Head of caudate nucleus (tissue), 42 donors: ENCODE measurements at regions not wholly inside any gene's neighbourhood (a gene's known extent, or its start where the extent isn't known, plus 50 kb on each side); places are given as distances from the start of the nearest gene placed in this dataset.
"Not testable (repeated sequence)": the region's sequence is repeated elsewhere in the genome, so short reads cannot be mapped to it uniquely, and the experiment has no call there.

Source experiments
- DNase-seq, 42 donors: peaks; one replicate each; pipeline versions ENCODE4 v3.0.0 to v3.0.0-alpha.2; 2020 to 2021; ENCODE audit warnings: mixed read lengths in 7 of 42
- intact Hi-C: fragments of 100-400 bp; cut with DNase I; formaldehyde crosslinking; loops from one replicate; pipeline ENCODE4 v1.15.0; 2022

GRCh38 chr12:59294221-59294620 lies 301.6 kb upstream of the SLC16A7 start:
- intact Hi-C loops, result no loop called here
- no peak for DNase-seq

GRCh38 chr12:59282999-59283398 lies 312.8 kb upstream of the SLC16A7 start:
- intact Hi-C loops, result no loop called here
- no peak for DNase-seq

- DNase-seq, intact Hi-C loops: not testable (repeated sequence)
Observed at GRCh38 chr12:59273561-59273960, 322.3 kb upstream of the SLC16A7 start.

GRCh38 chr12:59268295-59268809 lies 327.5 kb upstream of the SLC16A7 start:
- intact Hi-C loops, result no loop called here
- no peak for DNase-seq

DNA sequence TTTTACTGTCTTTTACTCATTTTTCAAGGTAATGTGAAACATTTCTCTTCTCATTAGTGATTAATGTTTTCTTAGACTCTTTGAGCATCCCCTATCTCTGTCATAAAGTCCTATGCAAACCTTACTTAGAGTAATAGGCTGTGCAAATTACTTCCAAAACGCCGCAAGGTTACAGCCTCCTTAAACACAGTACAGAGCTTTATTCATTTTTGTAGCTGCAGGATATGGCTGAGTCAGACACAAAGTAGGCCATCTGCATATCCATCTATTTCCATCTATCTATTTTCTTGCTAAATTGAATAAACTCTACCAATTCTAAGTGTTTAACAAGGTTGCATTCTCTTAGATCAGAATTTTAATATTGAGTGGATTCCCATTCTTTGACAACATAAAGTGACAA lies 335.6 kb upstream of the SLC16A7 start:
- intact Hi-C loops, result no loop called here
- peak in 1 of 42 donors; percentile 7 for DNase-seq

- DNase-seq, result no peak
- intact Hi-C loops, result no loop called here
Observed at GRCh38 chr12:59252731-59253130, 332.4 kb upstream of the LRIG3 start.

DNA sequence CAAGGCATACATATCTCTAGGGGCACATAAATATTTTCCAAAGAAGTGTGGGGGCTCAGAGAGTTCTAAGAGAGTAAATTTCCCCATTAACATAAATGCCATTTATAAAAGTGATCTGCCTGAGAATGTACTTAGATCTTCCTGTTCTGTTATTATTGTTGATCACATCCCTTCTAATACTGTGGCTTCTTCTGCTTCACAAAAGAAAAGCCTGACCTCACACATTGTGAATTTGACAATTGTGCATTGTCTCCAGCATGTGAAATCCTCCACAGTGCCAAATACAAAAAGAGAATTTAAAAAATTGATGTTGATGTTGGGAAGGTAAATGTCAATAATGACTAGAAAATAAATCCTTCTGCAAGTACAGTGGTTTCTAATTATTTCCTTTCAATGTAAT lies 330.5 kb upstream of the LRIG3 start:
- intact Hi-C loops, result no loop called here
- peak in 2 of 42 donors; percentile 3 to 17 for DNase-seq

- peak in 24 of 42 donors; percentile 3 to 70 (median 16) for DNase-seq
- intact Hi-C loops, result no loop called here
Observed at GRCh38 chr12:59240048-59240447, 319.7 kb upstream of the LRIG3 start.

- intact Hi-C loops, result no loop called here
- no peak for DNase-seq
Observed at GRCh38 chr12:59234391-59234790, 314.1 kb upstream of the LRIG3 start.

GRCh38 chr12:59230334-59230733 lies 310.0 kb upstream of the LRIG3 start:
- no peak for DNase-seq
- intact Hi-C loops, result no loop called here

DNA sequence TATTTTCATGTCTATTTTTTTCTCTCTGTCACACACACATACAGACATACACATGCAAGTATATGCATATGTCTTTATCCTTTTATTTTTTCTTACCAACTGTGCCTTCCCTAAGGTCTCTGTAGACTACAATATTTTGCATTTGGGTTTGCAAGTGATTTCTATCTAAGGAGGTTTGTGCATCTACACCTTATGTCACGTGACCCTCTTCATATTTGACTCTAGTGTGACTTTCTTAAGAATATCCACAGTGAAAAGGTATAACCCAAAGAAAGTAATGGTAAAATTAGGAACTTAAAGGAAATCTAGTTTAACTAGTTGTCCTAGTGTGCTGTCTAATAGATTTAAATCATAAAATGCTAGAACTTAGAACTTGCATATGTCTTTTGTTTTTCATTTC lies 298.8 kb upstream of the LRIG3 start:
- intact Hi-C loops, result no loop called here
- no peak for DNase-seq

GRCh38 chr12:59196989-59197388 lies 276.7 kb upstream of the LRIG3 start:
- intact Hi-C loops, result no loop called here
- DNase-seq, result no peak

DNA sequence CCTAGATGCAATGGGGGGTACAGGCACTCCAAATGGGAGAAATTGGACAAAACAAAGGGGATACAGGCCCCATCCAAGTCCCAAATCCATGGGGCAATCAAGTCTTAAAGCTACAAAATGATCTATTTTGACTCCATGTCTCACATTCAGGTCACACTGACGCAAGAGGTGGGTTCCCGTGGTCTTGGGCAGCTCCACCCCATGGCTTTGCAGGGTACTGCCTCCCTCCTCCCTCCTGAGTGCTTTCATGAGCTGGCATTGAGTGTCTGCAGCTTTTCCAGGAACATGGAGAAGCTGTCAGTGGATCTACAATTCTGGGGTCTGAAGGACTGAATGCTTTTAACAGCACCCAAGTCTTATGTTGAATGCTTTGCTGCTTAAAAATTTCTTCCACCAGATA lies 274.5 kb upstream of the LRIG3 start:
- intact Hi-C loops, result no loop called here
- DNase-seq, result no peak

- intact Hi-C loops, result no loop called here
- no peak for DNase-seq
Observed at GRCh38 chr12:59193476-59194050, 273.3 kb upstream of the LRIG3 start.

DNA sequence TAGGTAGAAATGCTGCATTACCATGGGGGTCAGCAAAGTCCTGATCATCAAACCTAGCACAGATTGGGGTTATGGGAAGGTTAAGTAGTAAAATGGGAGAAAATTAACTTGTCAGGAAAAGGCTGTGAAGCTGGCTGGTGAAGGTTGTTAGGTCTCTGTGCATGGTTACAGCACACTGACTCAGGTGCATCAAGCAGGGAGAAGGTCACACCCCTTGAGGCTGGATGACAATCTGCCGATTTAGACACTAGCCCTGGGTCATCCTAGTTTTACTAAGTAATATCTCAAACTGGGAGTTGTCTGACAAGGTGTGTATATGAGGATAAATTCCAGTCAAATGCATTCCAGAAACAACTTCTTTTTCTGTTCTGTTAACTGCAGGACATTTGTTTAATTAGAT lies 271.1 kb upstream of the LRIG3 start:
- no peak for DNase-seq
- intact Hi-C loops, result no loop called here

DNA sequence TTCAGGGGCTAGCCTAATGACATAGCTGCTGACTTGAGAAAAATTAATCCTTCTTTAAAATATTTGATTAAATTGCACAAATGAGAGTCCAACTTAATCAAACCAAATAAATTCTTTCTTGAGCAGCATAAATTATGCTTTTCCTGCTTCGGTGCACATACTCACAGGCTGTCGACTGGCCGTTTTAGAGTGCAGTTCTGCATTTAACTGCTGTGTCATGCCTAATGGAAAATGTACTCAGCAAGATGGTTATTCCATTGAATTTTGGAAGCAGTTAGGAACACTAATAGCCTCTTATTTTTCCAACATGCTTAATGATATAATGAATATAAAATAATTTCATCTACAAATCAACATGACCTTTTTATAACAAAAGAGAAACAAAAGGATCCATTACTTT lies 266.1 kb upstream of the LRIG3 start:
- intact Hi-C loops, result no loop called here
- no peak for DNase-seq

DNA sequence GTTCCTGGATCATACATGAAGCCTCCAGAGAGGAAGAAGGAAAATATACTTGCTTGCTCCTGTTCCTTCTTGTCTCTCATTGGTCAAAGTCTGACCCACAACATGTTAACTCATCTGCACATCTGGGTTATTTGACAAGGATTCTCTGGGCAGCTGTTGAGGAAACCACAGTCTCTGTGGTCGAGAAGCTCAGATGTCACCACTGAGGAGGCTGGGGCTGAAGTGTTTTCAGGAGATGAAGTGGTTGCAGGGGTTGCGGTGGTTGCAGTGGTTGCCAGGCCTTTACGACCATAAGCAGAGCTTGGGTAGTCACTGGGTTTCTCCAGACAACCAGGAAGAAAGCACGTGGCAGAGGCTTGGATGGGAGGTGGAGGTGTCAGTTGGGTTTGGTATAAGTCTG lies 265.0 kb upstream of the LRIG3 start:
- DNase-seq, result no peak

GRCh38 chr12:59182658-59183455 lies 262.6 kb upstream of the LRIG3 start:
- intact Hi-C loops, result no loop called here

More for the DNA sequence above, 265.0 kb upstream of the LRIG3 start:
- intact Hi-C loops, result no loop called here

DNA sequence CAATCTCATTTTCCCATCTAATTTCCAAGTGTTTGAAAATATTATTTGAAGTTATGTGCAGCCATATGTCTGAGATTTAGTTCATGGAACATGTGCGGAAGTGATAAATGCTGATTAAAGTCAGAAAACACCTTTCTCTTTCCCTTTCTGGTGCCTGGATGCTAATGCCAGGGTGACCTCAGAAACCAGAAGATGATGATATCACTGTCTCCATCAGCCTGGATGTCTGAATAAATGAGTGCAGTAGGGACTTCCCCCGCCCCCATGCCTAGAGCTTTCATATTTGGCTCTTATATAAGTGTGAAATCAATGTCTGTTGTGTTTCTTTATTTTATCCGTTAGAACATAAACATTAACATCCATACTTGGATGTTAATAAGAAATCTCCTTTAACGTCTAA lies 261.9 kb upstream of the LRIG3 start:
- no peak for DNase-seq
- intact Hi-C loops, result no loop called here

More at GRCh38 chr12:59182658-59183455, 262.6 kb upstream of the LRIG3 start:
- no peak for DNase-seq

- intact Hi-C loops, result no loop called here
- DNase-seq, result no peak
Observed at GRCh38 chr12:59181196-59181777, 261.0 kb upstream of the LRIG3 start.
